GM15510 (cell line): ENCODE measurements at regions not wholly inside any gene's neighbourhood (a gene's known extent, or its start where the extent isn't known, plus 50 kb on each side); places are given as distances from the start of the nearest gene placed in this dataset.

Source experiments
- POLR2A ChIP-seq: IDR thresholded peaks from 3 replicates; pipeline ENCODE4 v1.6.1; 2011; ENCODE audit warnings: borderline replicate concordance; ENCODE audit not compliant: insufficient read length; ENCODE audit errors: extremely low read depth

DNA sequence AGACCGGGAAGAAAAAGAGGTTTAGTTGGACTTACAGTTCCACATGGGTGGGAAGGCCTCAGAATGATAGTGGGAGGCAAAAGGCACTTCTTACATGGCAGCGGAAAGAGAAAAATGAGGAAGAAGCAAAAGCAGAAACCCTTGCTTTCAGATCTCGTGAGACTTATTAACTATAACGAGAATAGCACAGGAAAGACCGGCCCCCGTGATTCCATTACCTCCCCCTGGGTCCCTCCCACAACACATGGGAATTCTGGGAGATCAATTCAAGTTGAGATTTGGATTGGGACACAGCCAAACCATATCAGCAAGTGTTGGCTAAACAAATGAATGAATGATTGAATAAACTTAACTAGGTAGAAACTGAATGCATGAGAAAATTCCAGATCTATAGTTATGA lies 85.3 kb upstream of the PARP11 start:
- no peak for TF ChIP-seq POLR2A

GRCh38 chr12:3951380-3952135 lies 78.4 kb upstream of the PARP11 start:
- TF ChIP-seq POLR2A, result no peak

- TF ChIP-seq POLR2A, result no peak
These were observed 77.6 kb upstream of the PARP11 start for GRCh38 chr12:3950714-3951320.

GRCh38 chr12:3947781-3948180 lies 74.6 kb upstream of the PARP11 start:
- no peak for TF ChIP-seq POLR2A

DNA sequence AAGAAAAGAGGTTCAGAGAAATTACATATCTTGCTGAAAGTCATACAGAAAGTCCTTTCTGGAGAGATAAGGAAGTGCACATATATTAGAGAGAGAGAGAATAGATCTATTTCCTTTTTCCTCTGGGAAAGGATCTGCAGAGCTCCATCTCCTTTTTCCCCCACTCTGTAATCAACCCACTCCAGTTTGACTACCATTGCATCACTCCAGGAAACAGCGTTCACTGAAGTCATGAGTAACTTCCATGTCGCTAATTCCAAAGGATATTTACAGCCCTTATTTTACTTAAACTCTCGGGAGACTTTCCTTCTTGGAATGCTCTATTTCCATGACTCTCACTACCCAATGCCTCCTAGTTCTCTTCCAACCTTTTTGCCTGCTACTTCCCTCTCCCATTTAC lies 72.5 kb upstream of the PARP11 start:
- TF ChIP-seq POLR2A, result no peak

GRCh38 chr12:3944620-3945019 lies 71.4 kb upstream of the PARP11 start:
- no peak for TF ChIP-seq POLR2A

- no peak for TF ChIP-seq POLR2A
These were observed 64.9 kb upstream of the PARP11 start for GRCh38 chr12:3938042-3938544.

GRCh38 chr12:3935078-3935477 lies 61.9 kb upstream of the PARP11 start:
- TF ChIP-seq POLR2A, result no peak

GRCh38 chr12:3933819-3934192 lies 60.6 kb upstream of the PARP11 start:
- no peak for TF ChIP-seq POLR2A

DNA sequence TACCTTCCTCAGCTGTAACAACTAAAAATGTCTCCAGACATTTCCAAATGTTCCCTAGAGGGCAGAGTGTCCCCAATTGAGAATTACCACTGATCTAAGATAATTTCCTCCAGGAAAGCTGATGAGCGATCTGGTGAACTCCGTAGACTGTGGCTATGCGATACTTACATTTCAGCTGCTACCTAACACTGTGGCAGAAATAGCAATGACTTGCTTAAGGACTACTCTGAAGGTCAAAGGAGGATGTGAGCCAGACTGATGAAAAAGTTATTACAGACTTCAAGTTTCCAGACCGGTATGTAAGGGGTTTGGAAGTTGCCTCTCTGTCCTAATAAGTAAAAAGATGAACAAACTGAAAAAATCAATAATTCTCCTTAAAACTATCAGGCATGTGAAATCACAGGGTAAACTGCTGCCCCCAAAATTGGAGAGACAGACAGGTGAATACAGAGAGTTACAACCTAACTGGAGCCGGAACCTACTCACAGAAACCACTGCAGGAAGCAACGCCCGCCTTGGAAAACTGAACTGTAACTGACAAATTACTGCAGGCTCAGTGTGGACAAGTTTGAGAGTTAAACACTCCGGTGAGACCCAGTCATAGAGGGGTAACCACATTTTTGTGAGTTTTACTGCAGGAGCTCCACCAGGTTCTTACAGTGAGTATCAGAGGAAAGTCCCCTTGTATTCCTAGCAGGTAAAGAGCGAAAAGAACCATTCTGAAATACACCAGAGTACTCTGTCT lies 60.0 kb upstream of the PARP11 start:
- no peak for TF ChIP-seq POLR2A

- no peak for TF ChIP-seq POLR2A
These were observed 58.6 kb upstream of the PARP11 start for GRCh38 chr12:3931776-3932175.

DNA sequence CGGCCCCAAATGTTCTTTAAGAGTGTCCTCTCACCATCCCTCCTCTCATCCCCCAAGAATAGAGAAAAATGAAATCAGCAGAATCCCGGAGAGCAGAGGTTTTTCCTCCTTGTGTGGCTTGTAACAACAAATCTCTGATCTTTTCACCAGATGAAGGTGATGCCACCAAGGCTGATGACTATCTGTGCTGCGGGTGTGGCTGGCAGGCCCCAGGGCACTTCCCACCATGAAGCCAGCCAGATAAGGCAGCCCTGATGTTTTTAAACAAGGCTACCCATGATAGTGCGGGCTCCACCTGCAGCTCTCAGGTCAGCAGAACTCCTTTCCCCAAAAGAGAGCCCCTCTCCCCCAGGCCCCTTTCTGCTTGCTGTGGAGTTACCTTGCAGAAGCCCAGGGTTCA lies 58.0 kb upstream of the PARP11 start:
- TF ChIP-seq POLR2A, result no peak

DNA sequence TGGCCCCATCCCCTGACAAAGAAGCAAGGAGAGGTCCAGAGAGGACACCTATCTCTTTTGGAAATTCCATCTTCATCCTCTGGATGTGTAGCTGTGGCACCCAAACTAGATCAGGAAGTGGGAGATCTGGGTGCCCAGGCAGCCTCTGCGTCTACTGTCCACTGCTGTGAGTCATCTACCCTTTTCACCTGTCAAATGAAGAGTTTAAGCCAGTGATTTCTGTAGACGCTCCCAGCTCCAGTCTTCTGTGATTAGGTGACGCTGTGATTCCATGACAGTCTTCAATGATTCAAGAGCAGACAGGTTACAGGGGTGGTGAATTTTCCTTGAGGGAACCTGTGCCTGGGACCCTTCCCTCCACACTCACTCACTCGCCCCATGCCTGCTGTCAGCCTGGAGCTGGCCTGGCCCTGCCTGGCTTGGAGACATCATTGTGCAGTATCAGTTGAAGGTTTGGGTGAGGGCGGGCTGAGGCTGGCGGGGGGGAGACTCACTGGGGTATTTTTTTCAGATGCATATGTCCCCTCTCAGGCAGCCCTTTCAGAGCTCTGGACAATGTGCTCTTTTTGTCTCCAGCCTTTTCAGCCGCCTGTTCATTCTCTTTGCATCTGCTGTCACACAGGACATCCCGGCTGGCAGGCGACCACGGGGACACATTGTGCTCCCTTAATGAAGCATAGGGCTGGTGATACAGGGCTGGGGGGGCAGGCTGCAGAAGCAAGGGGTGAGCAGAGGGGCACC lies 56.8 kb upstream of the PARP11 start:
- TF ChIP-seq POLR2A, result no peak

GRCh38 chr12:3928538-3929184 lies 55.5 kb upstream of the PARP11 start:
- no peak for TF ChIP-seq POLR2A
